GM21619 (cell line): ENCODE measurements at regions not wholly inside any gene's neighbourhood (a gene's known extent, or its start where the extent isn't known, plus 50 kb on each side); places are given as distances from the start of the nearest gene placed in this dataset.

Experiments
- ATAC-seq: cut with Tn5 transposase; IDR thresholded peaks from one replicate; pipeline ENCODE4 v1.9.1; 2021; ENCODE audit not compliant: unreplicated experiment

DNA sequence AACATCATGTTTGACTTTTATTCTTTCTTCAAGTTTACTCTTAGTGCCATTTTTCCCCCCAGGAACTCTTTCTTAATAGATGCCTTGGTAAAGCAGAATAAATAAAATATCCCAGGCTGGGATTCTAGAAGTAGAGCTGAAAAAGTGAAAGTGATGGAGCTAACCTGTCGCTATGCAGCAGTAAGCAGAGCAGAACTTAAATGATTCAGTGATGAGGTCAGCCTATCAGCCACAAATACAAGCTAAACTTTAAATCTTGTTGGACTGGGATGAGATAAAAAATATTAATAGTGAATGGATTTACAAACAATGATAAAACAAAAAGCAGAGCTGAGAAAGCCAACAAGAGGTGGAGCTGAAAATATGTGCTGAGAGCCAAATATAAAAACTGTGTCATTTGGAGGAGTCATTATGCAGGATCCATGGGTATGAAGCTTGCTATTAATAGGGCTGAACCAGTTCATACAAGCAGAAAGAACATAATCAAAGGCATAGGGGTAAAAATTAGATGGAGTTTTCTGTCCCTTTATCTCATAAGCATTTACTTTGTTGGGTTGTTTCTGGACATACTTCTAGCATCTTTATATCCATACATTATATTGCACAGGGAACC, 877.8 kb downstream of the EPHA7 start:
- ATAC-seq: no peak

GRCh38 chr6:92538926-92539325, 880.4 kb downstream of the EPHA7 start:
- no peak for ATAC-seq

DNA sequence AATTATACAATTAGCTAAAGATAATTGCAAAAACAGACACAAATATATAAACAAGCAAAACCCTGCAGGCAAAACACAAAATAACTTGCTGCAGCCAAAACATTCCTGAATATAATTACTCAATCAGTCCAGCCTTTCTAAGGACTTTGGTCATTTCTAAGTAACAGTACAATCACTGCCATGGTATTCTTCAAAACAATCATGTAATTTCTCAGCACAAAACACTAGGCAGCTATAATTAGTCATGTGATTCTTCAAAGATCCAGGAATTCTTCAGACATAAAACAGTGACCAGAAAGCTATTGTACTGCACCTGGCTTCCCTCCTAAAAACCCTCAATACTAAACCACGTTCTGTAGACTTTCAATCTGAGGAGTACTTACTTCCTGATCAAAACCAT, 881.1 kb downstream of the EPHA7 start:
- ATAC-seq: no peak

- no peak for ATAC-seq
Measured at GRCh38 chr6:92534109-92534508, 885.2 kb downstream of the EPHA7 start.

DNA sequence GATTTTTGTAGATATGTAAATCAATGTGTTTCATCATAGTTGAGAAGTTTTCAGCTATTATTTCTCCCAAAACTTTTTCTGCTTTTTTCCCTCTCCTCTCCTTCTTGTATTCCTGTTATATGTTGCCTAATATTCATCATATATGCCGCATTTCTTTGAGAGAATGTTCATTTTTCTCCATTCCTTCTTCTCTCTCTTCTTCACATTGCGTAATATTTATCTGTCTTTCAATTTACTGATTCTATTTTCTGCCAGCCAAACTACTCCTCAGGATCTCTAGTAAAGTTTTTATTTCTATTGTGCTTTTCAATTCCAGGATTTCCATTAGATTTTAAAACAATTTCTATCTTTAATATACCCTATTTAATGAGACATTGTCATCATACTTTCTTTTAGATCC, 896.8 kb downstream of the EPHA7 start:
- ATAC-seq: no peak

DNA sequence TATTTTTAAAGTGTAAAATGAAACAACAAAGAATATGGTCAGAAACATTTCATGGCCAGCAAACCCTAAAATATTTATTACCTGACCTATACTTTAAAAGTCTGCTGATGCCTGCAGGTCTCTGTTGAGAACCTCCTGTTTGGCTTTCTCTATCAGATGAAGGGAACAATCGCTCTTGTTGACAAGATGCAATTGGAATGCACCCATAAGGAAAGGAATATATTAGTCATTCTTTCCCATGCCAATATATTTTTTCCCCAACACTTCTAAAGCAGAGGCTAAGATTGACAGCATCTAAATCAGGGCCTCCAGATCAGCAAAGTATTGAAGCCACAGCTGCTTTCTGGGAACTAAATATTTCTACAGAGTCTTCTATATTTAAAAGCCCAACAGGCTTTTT, 897.8 kb downstream of the EPHA7 start:
- ATAC-seq: no peak

- no peak for ATAC-seq
Measured at GRCh38 chr6:92510137-92510536, 909.2 kb downstream of the EPHA7 start.

GRCh38 chr6:92507552-92507951, 911.8 kb downstream of the EPHA7 start:
- no peak for ATAC-seq

DNA sequence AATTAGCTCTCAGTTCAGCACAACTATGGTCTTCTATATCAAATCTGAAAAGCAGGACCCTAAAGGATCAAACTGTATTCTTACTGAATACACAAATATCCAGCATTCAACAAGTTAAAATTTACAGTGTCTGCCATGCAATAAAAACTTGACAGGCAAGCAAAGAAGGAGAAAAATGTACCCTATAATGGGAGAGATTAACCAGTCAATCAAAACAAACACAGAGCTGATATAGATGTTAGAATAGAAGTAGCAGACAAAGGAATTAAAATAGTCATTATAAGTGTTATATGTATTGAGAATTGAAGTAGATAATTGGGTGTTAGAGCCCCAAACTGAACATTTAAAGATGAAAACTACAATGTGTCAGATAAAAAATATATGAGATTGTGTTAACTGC, 914.9 kb downstream of the EPHA7 start:
- ATAC-seq: no peak

DNA sequence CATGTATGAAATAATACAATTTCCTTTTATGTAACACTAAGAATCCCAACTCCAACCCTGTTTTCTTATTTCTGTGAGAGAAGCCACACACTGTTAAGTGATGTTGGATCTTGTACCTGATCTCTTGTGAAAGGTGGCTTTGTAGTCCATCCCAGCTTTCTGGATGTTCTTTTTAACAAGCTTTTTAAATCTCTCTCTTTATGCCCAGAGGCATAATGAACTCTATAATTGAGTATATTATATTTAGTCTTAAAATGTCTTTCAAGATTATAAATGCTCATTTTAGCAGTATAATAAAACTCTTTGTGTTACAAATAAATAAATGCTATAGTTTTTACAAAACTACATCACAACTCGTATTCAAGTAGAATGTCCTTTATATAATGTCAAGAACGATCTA, 922.1 kb downstream of the EPHA7 start:
- ATAC-seq: no peak

DNA sequence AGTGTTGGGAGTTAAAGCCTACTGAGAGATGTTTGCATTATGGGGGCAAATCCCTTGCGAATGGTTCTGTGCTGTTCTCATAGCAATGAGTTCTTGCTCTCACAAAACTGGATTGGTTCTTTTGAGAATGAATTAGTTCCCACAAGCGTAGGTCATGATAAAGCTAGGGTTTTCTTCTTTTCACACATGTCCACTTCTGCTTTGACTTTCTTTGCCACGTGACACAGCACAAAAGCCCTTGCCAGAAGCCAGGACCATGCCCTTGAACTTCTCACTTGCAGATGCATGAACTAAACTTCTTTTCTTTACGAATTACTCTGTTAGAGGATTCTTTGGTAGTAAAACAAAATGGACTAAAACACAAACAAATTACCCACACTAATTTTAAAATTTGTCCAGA, 922.8 kb downstream of the EPHA7 start:
- no peak for ATAC-seq

GRCh38 chr6:92495242-92495641, 924.1 kb downstream of the EPHA7 start:
- ATAC-seq: no peak

DNA sequence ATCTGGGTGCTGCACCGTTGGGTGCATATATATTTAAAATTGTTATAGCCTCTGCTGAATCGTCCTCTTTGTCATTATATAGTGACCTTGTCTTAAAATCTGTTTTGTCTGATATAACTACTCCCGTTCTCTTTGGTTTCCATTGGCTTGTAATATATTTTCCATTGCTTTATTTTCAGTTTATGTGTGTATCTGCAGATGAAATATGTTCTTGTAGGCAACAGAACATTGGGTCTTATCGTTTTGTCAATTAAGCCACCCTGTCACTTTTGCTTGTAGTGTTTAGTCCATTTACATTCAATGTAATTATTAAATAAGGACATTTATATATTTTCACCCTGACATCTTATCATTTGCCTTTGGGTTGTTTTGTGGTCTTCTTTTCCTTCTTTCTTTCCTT, 933.9 kb downstream of the EPHA7 start:
- no peak for ATAC-seq

DNA sequence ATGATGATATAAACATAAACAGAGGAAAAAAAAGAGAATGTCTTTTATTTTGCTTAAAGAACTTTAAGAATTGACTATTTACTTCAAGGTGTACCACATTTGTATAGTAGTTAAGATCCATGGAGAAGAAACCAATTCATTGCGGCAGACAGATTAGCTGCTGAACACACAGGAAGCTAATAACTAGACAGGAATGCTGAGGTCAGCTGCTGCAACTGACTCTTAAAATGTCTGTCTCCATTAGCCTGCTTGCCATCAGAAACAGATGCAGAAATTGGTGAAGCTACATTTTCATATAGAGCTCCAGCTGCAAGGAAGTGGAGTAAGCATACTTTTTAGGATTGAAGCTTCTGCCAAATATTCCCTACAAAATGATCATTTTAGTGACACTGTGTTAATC, 939.5 kb downstream of the EPHA7 start:
- ATAC-seq: no peak

- ATAC-seq: no peak
Measured at GRCh38 chr6:92473056-92473455, 946.3 kb downstream of the EPHA7 start.

DNA sequence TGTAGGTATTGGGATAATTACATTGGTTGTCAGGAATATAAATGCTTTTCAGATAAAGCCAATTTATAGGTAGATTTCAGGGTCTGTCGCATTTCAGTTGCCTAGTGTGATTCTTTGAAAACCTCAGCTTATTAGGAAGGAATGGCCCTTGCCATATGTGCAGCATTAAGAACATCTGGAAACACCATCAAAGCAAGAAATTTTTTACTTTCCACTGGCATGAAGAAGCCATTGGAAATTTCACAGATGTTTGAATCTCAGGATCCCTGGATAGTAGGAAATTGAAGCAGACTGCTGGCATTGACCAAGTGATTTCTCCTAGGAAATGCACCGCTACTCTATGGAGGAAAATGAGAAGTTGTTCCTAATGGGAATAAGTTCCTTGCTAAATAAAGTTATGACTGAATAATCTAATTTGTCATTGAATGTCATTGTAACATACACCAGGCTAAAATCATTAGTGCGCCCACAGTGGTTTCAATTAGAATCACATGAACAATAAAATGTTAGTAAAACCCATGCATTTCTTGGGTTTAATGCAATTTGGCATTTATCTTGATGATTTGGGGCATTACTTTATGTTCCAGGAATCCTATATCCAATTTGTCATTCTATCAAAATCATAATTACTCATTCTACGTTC, 950.1 kb downstream of the EPHA7 start:
- ATAC-seq: no peak

- ATAC-seq: no peak
Measured at GRCh38 chr6:92468066-92468465, 951.3 kb downstream of the EPHA7 start.

DNA sequence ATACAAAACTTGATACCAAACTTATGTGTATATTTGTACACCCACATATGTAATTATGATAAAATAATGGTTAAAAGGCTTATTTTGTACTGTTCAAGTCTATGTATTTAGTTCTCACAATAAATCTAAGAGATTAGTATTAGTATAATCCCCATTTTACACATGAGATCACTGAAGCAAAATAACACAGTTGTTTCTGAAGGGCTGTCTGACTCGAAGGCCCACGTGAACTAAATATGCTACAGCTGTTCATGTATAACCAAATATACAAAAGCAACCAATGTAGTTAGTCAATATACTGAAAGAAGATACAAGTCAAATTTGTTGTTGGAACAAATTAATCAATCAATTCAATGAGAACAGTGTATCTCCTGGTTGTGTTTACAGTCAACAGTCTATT, 959.2 kb downstream of the EPHA7 start:
- ATAC-seq: no peak

GRCh38 chr6:92459606-92460005, 959.8 kb downstream of the EPHA7 start:
- ATAC-seq: no peak

- ATAC-seq: no peak
Measured at GRCh38 chr6:92446052-92446451, 973.3 kb downstream of the EPHA7 start.

GRCh38 chr6:92433911-92434310, 985.4 kb downstream of the EPHA7 start:
- ATAC-seq: no peak

DNA sequence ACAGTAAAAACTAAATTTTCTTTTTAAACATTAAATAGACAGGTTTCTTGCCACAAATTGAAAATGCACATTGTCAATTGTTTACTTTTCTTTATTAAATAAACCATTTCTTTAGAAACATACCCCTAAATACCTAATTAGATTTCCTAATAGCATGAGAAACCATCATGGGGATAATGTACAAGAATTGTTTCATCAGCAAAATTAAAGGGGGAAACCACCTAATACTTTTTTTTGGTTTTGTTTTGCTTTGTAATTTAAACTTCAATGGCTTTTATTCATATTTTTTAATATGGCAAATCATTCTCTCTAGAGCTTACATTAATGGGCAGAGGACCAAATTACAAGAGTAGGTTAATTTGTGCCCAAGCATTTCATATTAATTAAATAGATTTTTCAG, 987.9 kb downstream of the EPHA7 start:
- ATAC-seq: no peak

DNA sequence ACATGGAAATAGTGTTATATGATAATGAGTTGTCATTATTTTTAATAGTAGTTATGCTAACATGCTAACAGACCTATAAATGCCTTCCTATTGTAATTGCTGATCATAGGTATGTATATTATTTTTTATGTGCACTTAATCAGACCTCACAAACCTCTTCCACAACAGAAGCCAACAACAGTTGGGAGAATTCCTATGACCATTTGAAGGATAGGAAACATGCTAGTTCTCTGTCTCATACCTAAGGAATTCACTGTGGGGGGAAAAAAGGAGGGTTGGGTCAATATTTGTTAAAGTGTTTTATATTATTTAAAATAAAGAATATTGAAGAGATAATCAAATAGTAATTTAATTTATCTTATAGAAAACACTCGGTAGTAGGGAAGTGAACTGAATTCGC, 990.9 kb downstream of the EPHA7 start:
- no peak for ATAC-seq
